Activated naive CD8-positive, alpha-beta T cell treated with anti-CD3 and anti-CD28 coated beads, Interleukin-2, amount 50 U/mL, for 24 hours (primary cell): ENCODE measurements at regions not wholly inside any gene's neighbourhood (a gene's known extent, or its start where the extent isn't known, plus 50 kb on each side); places are given as distances from the start of the nearest gene placed in this dataset.

ENCODE experiments used
- ATAC-seq: fragments of 150-1000 bp; cut with Tn5 transposase; one replicate; pipeline ENCODE4 v1.10.0; 2021
- DNase-seq: peaks from one replicate; pipeline ENCODE4 v3.0.0; 2021
- H3K27ac Mint-ChIP-seq: one replicate; pipeline ENCODE4 v1.8.0; 2021; ENCODE audit warnings: mild to moderate bottlenecking, mixed read lengths
- H3K27me3 Mint-ChIP-seq: one replicate; pipeline ENCODE4 v1.8.0; 2021; ENCODE audit warnings: mixed read lengths
- H3K36me3 Mint-ChIP-seq: one replicate; pipeline ENCODE4 v1.8.0; 2021; ENCODE audit warnings: low read depth, mixed read lengths
- H3K4me1 Mint-ChIP-seq: one replicate; pipeline ENCODE4 v1.8.0; 2021; ENCODE audit warnings: mixed read lengths
- H3K4me3 Mint-ChIP-seq: one replicate; pipeline ENCODE4 v1.8.0; 2021; ENCODE audit warnings: mild to moderate bottlenecking, moderate library complexity, mixed read lengths
- H3K9me3 Mint-ChIP-seq: one replicate; pipeline ENCODE4 v1.8.0; 2021; ENCODE audit warnings: mixed read lengths

DNA sequence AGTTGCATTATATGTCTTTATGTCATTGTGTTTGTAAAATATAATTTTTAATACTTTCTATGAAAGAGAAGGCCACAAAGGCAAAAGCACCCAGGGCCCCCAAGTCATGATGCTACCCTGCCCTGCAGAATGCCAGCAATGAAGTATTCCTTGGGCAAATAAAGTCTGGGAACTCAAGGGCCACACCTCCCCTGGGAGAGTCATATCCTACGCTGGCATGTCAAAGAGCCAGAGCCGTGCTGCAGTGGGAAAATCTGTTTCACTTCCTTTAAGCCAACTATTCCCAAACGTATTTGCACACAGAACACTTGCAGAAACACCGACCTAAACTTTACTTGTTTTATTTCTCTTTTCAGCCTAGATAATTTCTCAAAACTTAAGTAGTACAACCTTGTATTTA lies 98.4 kb upstream of the KAZN start:
- DNase-seq (no peak), ATAC-seq (no peak)
- no peaks in the 10 kb centered on the region for H3K9me3 Mint-ChIP-seq
- H3K4me1 Mint-ChIP-seq = no peaks in the 10 kb centered on the region
- H3K27me3 Mint-ChIP-seq = peaks cover 18% of the 10 kb centered on the region
- H3K27ac Mint-ChIP-seq = no peak overlapping the region
- no peak overlapping the region for H3K4me3 Mint-ChIP-seq
- H3K36me3 Mint-ChIP-seq = no peaks in the 10 kb centered on the region

DNA sequence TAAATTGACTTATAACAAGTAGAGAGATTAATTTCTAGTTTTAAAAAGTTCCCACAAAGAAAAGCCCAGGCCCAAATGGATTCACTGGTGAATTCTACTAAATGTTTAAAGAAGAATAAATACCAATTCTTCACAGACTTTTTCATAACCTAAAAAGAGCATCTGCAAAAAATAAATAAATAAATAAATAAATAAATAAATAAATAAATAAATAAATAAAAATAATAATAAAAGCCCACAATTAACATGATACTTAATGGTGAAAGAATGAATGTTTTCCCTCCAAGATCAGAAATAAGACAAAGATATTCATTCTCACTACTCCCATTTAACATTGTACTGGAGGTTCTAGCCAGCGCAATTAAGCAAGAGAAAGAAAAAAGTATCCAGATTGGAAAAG lies 97.6 kb upstream of the KAZN start:
- Mint-ChIP-seq H3K9me3 (no peaks in the 10 kb centered on the region), H3K27ac (no peak overlapping the region), H3K27me3 (peaks cover 14% of the 10 kb centered on the region), H3K36me3 (no peaks in the 10 kb centered on the region), H3K4me1 (no peaks in the 10 kb centered on the region), H3K4me3 (no peak overlapping the region)
- DNase-seq = no peak
- ATAC-seq = no peak

DNA sequence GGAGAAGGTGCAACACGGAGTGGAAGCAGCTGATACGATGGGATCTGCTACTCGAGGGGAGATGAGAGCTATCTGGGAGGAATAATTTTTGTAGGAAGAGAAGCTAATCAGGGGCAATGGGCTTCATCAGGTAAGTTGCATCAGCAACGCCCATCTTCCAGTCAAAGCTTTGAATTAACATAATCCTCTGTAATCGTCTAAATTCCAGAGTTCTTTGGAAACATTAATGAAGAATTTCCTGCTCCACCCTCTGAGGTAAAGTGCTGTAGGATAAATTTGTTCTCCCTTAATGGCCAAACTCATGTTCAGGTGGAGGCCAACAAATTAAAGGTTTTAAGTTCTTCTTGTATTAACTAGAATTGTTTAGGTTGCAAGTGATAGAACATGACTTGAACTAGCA lies 94.0 kb upstream of the KAZN start:
- Mint-ChIP-seq H3K27me3 (peaks cover 7% of the 10 kb centered on the region), H3K9me3 (no peaks in the 10 kb centered on the region), H3K27ac (no peak overlapping the region), H3K36me3 (no peaks in the 10 kb centered on the region), H3K4me3 (no peak overlapping the region), H3K4me1 (no peaks in the 10 kb centered on the region)
- ATAC-seq (no peak), DNase-seq (no peak)

DNA sequence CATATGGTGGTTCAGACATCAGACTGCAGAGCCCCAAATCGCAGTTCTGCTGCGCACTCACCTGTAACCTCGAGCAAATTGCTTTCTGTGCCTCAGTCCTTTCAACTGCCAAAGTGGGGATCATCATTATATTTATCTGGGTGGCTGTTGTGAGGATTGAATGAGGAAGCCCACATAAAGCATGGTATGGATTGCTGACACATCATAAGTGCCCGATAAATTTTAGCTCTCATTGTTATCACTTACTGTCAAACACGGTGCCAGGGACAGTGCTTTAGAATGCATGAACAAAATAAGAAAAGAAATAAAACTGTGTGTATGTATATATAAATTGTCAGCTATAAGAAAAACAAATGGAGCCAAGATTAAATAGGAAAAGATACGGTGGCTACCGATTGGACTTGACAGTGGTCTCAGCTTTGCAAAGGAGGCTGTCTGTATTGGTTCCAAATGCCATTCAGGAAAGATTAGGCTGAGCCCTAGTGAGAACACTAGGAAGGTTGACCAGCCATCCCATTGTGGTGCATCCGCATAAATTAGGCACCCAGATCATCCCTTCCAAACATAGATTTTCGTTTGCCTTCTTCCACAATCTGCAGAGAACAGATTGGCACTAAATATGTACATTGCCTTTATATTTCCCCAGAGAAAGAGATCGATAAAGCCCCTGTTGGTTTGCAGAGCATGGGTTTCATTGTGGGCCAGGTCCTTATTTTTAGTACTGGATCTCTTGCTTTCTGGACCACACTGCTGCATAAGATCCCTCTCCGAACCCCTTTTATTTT lies 91.8 kb upstream of the KAZN start:
- no peak for ATAC-seq
- Mint-ChIP-seq H3K9me3 (no peaks in the 10 kb centered on the region), H3K27me3 (peaks cover 2% of the 10 kb centered on the region), H3K27ac (no peak overlapping the region), H3K4me3 (no peak overlapping the region), H3K36me3 (no peaks in the 10 kb centered on the region), H3K4me1 (no peaks in the 10 kb centered on the region)
- DNase-seq = no peak

DNA sequence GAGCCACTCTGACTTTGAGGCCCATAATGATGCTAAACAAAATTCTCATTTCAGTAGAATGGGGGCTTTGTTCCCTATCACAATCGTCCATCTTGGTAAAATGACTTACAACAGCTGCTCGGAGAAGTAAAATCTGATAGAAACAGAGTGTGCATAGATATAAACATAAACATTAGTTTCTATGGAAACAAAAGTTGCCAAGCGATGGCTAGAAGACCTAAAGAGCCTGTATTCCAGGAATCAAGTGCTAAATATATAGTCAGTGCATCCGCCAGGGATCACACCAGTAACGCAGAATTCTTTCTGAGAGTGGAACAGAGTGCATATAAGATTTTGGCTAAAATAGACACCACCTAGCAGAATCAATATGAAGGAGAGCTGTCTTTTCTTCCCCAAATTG lies 91.2 kb upstream of the KAZN start:
- no peak for DNase-seq
- H3K4me3 Mint-ChIP-seq = no peak overlapping the region

DNA sequence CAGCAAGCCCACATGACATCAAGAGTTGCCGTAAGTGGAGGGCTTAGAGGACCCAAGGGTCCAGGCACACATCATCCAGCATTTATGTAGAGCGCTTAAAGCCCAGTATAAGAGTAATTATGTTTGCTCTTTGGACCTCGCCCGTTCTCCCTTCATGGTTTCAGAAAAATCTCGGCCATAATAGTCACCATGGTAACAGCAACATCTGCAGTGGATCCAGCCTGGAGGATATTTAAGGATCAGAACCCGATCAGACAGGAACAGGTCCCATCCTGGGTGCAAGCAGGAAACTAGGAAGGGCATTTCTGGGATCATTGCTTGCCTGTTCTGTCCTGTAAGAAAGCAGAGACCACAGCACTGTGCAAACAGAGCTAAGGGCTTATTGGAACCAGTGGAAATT lies 89.9 kb upstream of the KAZN start:
- ATAC-seq (no peak), DNase-seq (no peak)
- H3K4me3 Mint-ChIP-seq = no peak overlapping the region
- H3K36me3 Mint-ChIP-seq = no peaks in the 10 kb centered on the region
- no peaks in the 10 kb centered on the region for H3K9me3 Mint-ChIP-seq
- no peak overlapping the region for H3K27ac Mint-ChIP-seq
- H3K27me3 Mint-ChIP-seq = peaks cover 3% of the 10 kb centered on the region
- H3K4me1 Mint-ChIP-seq = no peaks in the 10 kb centered on the region

More for the DNA sequence above, 91.2 kb upstream of the KAZN start:
- Mint-ChIP-seq H3K27ac (no peak overlapping the region), H3K36me3 (no peaks in the 10 kb centered on the region), H3K9me3 (no peaks in the 10 kb centered on the region), H3K4me1 (no peaks in the 10 kb centered on the region), H3K27me3 (no peaks in the 10 kb centered on the region)
- ATAC-seq = no peak

DNA sequence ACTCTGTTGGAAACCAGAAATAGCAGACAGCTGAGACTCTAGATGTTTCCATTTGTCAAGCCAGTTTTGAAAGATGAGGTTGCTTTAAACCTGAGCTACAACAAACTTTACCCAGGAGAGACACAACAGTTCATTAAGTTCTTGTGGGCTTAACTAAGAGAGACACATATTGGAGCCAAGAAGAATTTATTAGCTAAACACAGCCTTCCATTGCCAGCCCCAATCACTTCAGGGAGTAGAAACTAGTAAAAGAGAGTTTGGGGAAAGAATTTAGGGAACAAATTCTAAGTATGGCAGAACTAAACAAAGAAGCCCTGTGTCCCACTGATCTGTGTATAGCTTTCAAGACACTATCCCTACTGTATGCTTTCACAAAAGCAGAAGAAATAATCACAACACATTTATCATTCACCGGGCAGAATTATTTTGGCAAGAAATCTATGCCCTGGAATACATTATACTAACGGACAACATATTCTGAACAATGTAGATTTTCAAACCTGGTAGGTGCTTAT lies 87.3 kb upstream of the KAZN start:
- Mint-ChIP-seq H3K36me3 (no peaks in the 10 kb centered on the region), H3K4me1 (no peaks in the 10 kb centered on the region), H3K27me3 (peaks cover 7% of the 10 kb centered on the region), H3K27ac (no peak overlapping the region), H3K4me3 (no peak overlapping the region), H3K9me3 (no peaks in the 10 kb centered on the region)
- ATAC-seq (no peak), DNase-seq (no peak)

DNA sequence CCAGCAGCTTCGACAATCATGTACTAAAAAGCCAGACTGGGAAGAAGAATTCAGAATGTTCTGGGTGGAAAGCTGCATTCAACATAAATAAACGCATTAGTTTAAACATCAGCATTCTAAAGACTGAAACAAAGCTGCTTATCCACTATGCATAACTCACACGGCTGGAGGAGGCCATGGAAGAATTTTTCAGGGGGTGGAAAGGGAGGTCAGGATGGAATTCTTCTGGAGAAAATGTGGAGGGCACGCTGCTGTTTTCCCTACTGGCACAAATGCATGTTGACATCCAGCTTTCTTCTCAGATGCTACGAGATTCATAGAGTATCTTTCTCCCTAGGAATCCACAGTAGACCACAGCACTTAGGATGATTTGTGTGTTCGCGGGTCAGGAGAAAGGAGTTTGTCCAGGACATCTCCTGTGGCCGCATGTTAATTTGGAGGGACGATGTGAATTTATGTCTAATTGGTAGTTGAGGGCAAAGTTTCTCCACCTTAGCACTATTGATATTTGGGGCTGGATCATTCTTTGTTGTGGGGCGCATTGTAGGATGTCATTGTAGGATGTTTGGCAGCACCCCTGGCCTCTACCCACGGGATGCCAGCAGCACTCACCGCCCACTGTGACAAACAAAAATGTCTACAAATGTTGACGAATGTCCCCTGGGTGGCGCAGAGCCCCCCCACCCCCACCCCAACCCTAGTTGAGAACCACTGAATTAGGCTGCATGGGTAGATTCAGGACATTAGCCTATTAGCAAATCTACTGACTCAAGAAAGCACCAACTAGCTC lies 86.5 kb upstream of the KAZN start:
- H3K4me1 Mint-ChIP-seq = no peaks in the 10 kb centered on the region
- no peak overlapping the region for H3K27ac Mint-ChIP-seq
- ATAC-seq = no peak
- H3K27me3 Mint-ChIP-seq = peaks cover 7% of the 10 kb centered on the region
- H3K4me3 Mint-ChIP-seq = no peak overlapping the region
- H3K9me3 Mint-ChIP-seq = no peaks in the 10 kb centered on the region
- no peak for DNase-seq
- H3K36me3 Mint-ChIP-seq = no peaks in the 10 kb centered on the region

DNA sequence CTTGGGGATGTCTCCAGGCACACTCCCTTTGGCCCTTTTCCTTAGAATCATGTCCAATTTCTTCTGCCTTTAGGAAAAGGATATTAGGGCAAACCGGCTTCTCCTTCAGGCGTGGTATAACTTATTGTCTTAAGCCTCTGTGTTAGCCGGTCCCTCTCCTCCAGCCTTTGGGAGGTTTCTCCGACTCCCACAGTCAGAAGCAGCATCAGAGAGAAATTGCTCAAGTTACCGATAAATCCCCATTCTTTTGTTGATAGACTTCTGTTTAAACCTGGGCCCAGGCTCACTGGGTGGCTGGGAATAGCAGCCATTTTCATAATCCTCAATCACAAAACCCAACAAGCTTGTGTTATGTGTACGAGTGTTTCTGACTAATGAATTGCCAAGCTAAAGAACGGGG lies 85.4 kb upstream of the KAZN start:
- Mint-ChIP-seq H3K9me3 (no peaks in the 10 kb centered on the region), H3K27me3 (peaks cover 7% of the 10 kb centered on the region), H3K36me3 (no peaks in the 10 kb centered on the region), H3K4me1 (peaks cover 3% of the 10 kb centered on the region), H3K27ac (no peak overlapping the region), H3K4me3 (no peak overlapping the region)
- ATAC-seq (no peak), DNase-seq (no peak)

DNA sequence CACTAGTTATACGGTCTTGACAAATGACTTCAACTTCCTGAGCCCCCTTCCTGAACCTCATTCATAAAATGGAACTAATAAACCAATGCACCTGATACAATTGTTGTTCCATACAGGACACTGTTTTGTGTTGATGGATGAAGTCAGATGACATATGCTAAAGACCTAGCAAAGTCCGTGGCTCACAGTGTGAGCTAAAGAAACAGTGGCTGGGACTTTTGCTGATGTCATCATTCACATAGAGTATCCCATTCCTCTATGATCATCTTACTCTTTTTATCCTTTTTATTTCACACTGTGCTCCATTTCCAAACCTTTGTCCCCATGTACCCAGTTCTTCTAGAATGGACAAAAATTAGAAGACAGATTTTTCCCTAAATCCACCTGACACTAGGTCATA lies 83.7 kb upstream of the KAZN start:
- no peaks in the 10 kb centered on the region for H3K9me3 Mint-ChIP-seq
- H3K27me3 Mint-ChIP-seq = peaks cover 7% of the 10 kb centered on the region
- no peaks in the 10 kb centered on the region for H3K36me3 Mint-ChIP-seq
- no peak for DNase-seq
- no peak overlapping the region for H3K4me3 Mint-ChIP-seq
- H3K27ac Mint-ChIP-seq = no peak overlapping the region
- no peak for ATAC-seq
- H3K4me1 Mint-ChIP-seq = peaks cover 3% of the 10 kb centered on the region

DNA sequence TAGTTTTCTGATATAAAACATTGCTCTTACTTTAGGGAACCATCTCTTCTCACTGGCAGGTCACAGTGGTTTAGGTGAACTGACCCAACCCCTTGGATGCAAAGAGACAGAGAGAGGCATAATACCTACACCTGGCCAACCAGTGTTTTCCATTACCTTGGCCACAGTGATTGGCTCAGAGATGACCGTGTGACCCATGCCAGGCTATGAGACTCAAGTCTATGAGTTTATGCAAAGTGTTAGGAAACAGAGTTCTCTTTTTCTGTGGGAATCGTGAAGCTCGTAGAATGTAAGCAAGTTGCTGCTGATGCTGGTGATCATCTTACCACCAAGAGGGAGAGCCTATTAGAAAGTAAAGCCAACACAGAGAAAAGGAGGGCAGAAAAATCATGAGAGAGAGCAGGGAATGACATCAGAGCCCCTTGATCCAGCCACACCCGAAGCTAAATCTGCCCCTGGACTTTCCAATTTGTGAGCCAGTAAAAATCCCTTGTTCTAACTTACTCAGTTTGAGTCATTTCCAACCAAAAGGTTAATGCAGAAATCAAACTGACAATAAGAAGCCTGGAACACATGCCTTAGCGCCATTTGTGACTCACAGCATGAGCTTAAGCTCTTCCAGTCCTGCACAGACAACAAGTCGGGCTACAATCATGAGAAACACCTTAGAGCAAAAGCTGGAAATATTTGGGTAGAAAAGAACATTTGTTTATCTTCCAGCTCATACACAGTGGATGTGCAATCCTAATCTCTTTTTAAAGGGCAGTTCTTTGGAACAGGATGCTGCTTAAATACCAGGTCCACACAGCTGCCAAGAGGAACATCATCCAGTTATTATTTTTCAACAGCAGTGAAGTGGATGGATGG lies 81.3 kb upstream of the KAZN start:
- Mint-ChIP-seq H3K36me3 (no peaks in the 10 kb centered on the region), H3K27me3 (peaks cover 7% of the 10 kb centered on the region), H3K9me3 (no peaks in the 10 kb centered on the region), H3K4me3 (no peak overlapping the region), H3K4me1 (peaks cover 3% of the 10 kb centered on the region), H3K27ac (no peak overlapping the region)
- DNase-seq (no peak), ATAC-seq (peak; percentile 42)

DNA sequence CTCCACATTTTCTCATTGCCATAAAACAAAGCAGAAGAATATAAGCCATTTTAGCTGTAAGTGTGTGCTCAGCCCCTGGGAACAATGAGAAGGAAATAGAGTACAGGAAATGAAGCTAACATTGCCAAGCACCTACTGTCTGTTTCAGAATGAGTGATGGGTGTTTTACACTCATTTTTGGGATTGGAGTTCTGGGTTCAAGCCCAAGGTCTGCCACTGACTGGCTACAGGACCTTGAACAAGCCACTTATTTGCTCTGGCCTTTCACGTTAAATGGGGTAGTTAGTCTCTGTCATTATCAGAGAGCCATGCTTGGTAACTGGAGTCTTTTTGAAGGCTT lies 80.7 kb upstream of the KAZN start:
- Mint-ChIP-seq H3K27me3 (peaks cover 3% of the 10 kb centered on the region), H3K9me3 (no peaks in the 10 kb centered on the region), H3K27ac (no peak overlapping the region), H3K4me1 (peaks cover 3% of the 10 kb centered on the region), H3K4me3 (no peak overlapping the region), H3K36me3 (no peaks in the 10 kb centered on the region)
- DNase-seq = no peak
- no peak for ATAC-seq

DNA sequence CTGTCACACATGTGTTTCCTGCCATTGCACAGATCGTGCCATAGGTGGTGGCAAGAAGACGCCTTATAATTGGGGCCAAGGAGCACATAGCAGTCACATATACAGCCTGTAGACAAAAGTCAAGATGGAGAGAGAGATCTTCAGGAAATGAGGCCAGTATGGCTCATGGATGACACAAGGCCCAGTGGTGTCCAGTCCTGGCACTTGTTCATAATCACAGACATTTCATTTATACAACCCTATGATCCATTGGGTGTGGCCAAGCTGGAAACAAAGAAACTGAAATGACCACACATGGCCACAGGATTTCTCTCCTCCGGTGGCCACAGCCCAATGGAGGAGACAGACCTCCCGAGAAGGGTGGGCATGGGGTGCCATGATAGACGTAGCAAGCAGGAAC lies 78.5 kb upstream of the KAZN start:
- Mint-ChIP-seq H3K36me3 (no peaks in the 10 kb centered on the region), H3K4me1 (peaks cover 3% of the 10 kb centered on the region), H3K27ac (no peak overlapping the region), H3K9me3 (no peaks in the 10 kb centered on the region), H3K27me3 (peaks cover 5% of the 10 kb centered on the region), H3K4me3 (no peak overlapping the region)
- DNase-seq (no peak), ATAC-seq (no peak)

DNA sequence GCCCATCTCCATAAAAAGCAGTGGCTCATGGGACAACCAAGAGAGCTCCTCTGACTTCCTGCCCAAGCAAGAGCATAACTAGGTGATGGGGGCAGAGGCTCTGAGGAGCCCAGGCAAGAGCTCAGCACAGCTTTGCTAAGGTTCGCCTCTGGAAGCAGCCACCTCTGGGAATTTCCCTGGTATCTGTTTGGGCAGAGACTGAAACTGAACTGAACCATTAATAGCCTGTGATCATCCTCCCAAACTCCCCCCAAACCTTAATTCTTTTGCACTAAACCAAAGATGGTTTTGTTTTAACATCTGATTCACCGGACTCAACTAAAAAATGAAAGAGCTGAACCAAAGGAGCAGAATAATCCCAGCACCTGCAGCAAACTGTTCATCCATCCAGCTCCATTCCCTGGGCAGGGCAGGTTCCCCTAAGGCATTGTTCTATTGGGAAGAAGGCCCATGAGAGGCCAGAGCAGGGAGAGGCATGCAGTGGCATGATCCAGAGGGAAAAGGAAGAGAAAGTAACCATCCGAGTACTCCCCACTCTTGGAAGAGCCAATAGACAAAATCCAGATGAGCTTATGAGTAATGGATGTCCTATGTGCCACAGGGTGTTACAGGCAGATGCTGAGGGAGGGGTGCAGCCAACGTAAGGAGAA lies 77.8 kb upstream of the KAZN start:
- H3K9me3 Mint-ChIP-seq = no peaks in the 10 kb centered on the region
- H3K4me3 Mint-ChIP-seq = no peak overlapping the region
- no peaks in the 10 kb centered on the region for H3K36me3 Mint-ChIP-seq
- DNase-seq = no peak
- ATAC-seq = no peak
- no peak overlapping the region for H3K27ac Mint-ChIP-seq
- peaks cover 4% of the 10 kb centered on the region for H3K27me3 Mint-ChIP-seq
- H3K4me1 Mint-ChIP-seq = peaks cover 3% of the 10 kb centered on the region
